GM12878 (cell line): ENCODE measurements at regions not wholly inside any gene's neighbourhood (a gene's known extent, or its start where the extent isn't known, plus 50 kb on each side); places are given as distances from the start of the nearest gene placed in this dataset.

Experiments
- ATAC-seq: fragments of 200-7000 bp; cut with Tn5 transposase; 3 replicates; pipeline ENCODE4 v1.9.1; 2020; ENCODE audit warnings: mild to moderate bottlenecking, moderate library complexity
- BruUV-seq: library from RNA; stranded (reverse); fragments of 400-500 nt; replicated peaks from 2 replicates; lab custom pipeline; 2021; lab: Mats Ljungman, UMichigan
- CTCF ChIA-PET: fragments of 300-600 bp; sonication (Branson Sonifier 250); formaldehyde crosslinking; extraction: SDS; loops from one replicate; lab custom pipeline; 2021; ENCODE audit warnings: inconsistent platforms; lab: Yijun Ruan, JAX
- POLR2A ChIA-PET: fragments of 350-600 bp; formaldehyde crosslinking; extraction: SDS; loops from one replicate; lab custom pipeline; 2021; ENCODE audit warnings: inconsistent platforms; lab: Charles Lee
- RAD21 ChIA-PET: fragments of 300-600 bp; sonication (Branson Sonifier 250); formaldehyde crosslinking; loops from one replicate; lab custom pipeline; 2023; ENCODE audit warnings: antibody characterized with exemption; ENCODE audit not compliant: unreplicated experiment; lab: Charles Lee
- SMC1A ChIA-PET: fragments of 300-600 bp; sonication (Branson Sonifier 250); formaldehyde crosslinking; loops from one replicate; lab custom pipeline; 2023; ENCODE audit not compliant: unreplicated experiment, uncharacterized antibody; lab: Charles Lee
- DNase-seq: peaks from one replicate; pipeline ENCODE4 v3.0.0-alpha.2; 2011; ENCODE audit warnings: low read depth, low spot score
- FAIRE-seq: peaks from 3 replicates; lab custom pipeline; 2011; peaks lifted over from hg19 to GRCh38; lab: Jason Lieb, UNC
- H2AFZ ChIP-seq: 2 replicates; pipeline ENCODE4 v1.6.0; 2011; ENCODE audit warnings: low read depth, low read length, control low read depth; ENCODE audit not compliant: control insufficient read depth
- H3K27ac ChIP-seq: 2 replicates; pipeline ENCODE4 v1.5.1; 2011; ENCODE audit warnings: control low read depth; ENCODE audit not compliant: control insufficient read depth, insufficient read depth
- H3K27me3 ChIP-seq, 2 experiments: replicated peaks in 1 of 2; 2 replicates each; pipeline versions ENCODE4 v1.6.0 to v1.6.1; 2011; ENCODE audit warnings: low read length in 1 of 2; ENCODE audit not compliant: control insufficient read depth in 2 of 2, insufficient read depth in 2 of 2
- H3K36me3 ChIP-seq, 2 experiments: 2 replicates each; pipeline ENCODE4 v1.5.1; 2011; ENCODE audit warnings: low read length in 1 of 2; ENCODE audit not compliant: control insufficient read depth in 2 of 2, insufficient read depth in 2 of 2
- H3K4me1 ChIP-seq: 2 replicates; pipeline ENCODE4 v1.6.1; 2011; ENCODE audit warnings: mild to moderate bottlenecking, low read length, moderate library complexity, mixed read lengths; ENCODE audit not compliant: control insufficient read depth, insufficient read depth
- H3K4me2 ChIP-seq: 2 replicates; pipeline ENCODE4 v1.6.0; 2011; ENCODE audit warnings: control low read depth; ENCODE audit not compliant: control insufficient read depth, insufficient read depth
- H3K4me3 ChIP-seq: fragments of 200-600 bp; sonication (generic); 2 replicates; pipeline ENCODE4 v1.5.1; 2016
- H3K79me2 ChIP-seq: 2 replicates; pipeline ENCODE4 v1.6.0; 2011; ENCODE audit warnings: low read length; ENCODE audit not compliant: control insufficient read depth, insufficient read depth
- H3K9ac ChIP-seq: 2 replicates; pipeline ENCODE4 v1.8.0; 2011; ENCODE audit warnings: low read length, control low read depth, mixed read lengths; ENCODE audit not compliant: control insufficient read depth, insufficient read depth
- H3K9me3 ChIP-seq: replicated peaks from 3 replicates; pipeline ENCODE4 v1.5.1; 2011; ENCODE audit warnings: mild to moderate bottlenecking, low read length; ENCODE audit not compliant: control insufficient read depth, insufficient read depth
- H4K20me1 ChIP-seq: 2 replicates; pipeline ENCODE4 v1.6.0; 2011; ENCODE audit not compliant: control insufficient read depth, insufficient read depth
- WGBS: methylation state at CpG from one replicate; pipeline ENCODE4 v1.1.6; 2016; ENCODE audit warnings: low lambda C conversion rate; ENCODE audit not compliant: insufficient replicate concordance, insufficient coverage; ENCODE audit errors: missing lambda C conversion rate; 5-methylcytosine and 5-hydroxymethylcytosine counted together
- in situ Hi-C: fragments of 300-500 bp; cut with MboI; formaldehyde crosslinking; loops from 9 replicates; pipeline ENCODE4 v1.14.3; 2018; ENCODE audit warnings: mixed read lengths
- intact Hi-C: fragments of 100-400 bp; cut with micrococcal nuclease; formaldehyde crosslinking; loops from one replicate; pipeline ENCODE4 v1.14.2; 2022; ENCODE audit not compliant: unreplicated experiment
- TF ChIP-seq, protein P1 (sequence below): IDR thresholded peaks from 2 replicates; pipeline ENCODE4 v1.6.1; 2012; ENCODE audit warnings: mild to moderate bottlenecking, low read depth, low read length

DNA sequence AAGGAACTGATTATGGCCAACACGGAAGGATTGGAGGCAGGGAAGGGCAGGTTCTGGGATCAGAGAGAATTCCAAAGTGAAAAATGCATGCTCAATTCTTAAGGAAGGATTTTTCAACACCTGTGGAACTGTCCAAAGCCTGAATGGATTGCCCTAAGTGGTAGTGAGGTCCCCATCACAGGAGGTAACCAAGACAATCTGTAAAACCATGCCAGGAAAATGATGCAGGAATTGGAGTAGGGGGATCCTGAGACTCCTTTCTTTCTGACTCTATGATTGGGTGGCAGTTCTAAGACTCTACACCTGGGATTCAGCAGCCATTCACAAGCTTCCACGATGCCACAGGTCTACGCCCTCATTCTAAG, 56.5 kb upstream of the ZNRF4 start:
- in situ Hi-C loops (no loop called here), intact Hi-C loops (no loop called here)
- FAIRE-seq = no peak

More for the DNA sequence above, 56.5 kb upstream of the ZNRF4 start:
- ATAC-seq (no peak), DNase-seq (no peak)
- H3K4me1 ChIP-seq = no peaks in the 10 kb centered on the region
- no peak overlapping the region for H3K4me3 ChIP-seq
- BruUV-seq = no TSS peak
- no peaks in the 10 kb centered on the region for H3K9me3 ChIP-seq
- H3K27me3 ChIP-seq = no peaks in the 10 kb centered on the region; a peak in 1 of 4 replicates
- ChIA-PET POLR2A (no interaction called here), RAD21 (no interaction called here), SMC1A (no interaction called here), CTCF (no interaction called here)
- H4K20me1 ChIP-seq = no peaks in the 10 kb centered on the region
- no peak overlapping the region for H2AFZ ChIP-seq
- WGBS = 77% methylated on average over 3 of the region's 3 CpGs
- H3K36me3 ChIP-seq = no peaks in the 10 kb centered on the region
- H3K9ac ChIP-seq = no peak overlapping the region
- H3K4me2 ChIP-seq = no peak overlapping the region
- no peak overlapping the region for H3K27ac ChIP-seq
- no peaks in the 10 kb centered on the region for H3K79me2 ChIP-seq
- TF ChIP-seq, protein P1, sequence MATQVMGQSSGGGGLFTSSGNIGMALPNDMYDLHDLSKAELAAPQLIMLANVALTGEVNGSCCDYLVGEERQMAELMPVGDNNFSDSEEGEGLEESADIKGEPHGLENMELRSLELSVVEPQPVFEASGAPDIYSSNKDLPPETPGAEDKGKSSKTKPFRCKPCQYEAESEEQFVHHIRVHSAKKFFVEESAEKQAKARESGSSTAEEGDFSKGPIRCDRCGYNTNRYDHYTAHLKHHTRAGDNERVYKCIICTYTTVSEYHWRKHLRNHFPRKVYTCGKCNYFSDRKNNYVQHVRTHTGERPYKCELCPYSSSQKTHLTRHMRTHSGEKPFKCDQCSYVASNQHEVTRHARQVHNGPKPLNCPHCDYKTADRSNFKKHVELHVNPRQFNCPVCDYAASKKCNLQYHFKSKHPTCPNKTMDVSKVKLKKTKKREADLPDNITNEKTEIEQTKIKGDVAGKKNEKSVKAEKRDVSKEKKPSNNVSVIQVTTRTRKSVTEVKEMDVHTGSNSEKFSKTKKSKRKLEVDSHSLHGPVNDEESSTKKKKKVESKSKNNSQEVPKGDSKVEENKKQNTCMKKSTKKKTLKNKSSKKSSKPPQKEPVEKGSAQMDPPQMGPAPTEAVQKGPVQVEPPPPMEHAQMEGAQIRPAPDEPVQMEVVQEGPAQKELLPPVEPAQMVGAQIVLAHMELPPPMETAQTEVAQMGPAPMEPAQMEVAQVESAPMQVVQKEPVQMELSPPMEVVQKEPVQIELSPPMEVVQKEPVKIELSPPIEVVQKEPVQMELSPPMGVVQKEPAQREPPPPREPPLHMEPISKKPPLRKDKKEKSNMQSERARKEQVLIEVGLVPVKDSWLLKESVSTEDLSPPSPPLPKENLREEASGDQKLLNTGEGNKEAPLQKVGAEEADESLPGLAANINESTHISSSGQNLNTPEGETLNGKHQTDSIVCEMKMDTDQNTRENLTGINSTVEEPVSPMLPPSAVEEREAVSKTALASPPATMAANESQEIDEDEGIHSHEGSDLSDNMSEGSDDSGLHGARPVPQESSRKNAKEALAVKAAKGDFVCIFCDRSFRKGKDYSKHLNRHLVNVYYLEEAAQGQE = no peak
